Activated naive CD4-positive, alpha-beta T cell treated with Interleukin-2 at 50 U/mL for 16 hours (primary cell): ENCODE measurements at regions not wholly inside any gene's neighbourhood (a gene's known extent, or its start where the extent isn't known, plus 50 kb on each side); places are given as distances from the start of the nearest gene placed in this dataset.

Source experiments
- DNase-seq: peaks from one replicate; pipeline ENCODE4 v3.0.0-alpha.2; 2020

- no peak for DNase-seq
Observed at GRCh38 chr6:10028222-10028621, 386.7 kb downstream of the TFAP2A start.

- DNase-seq = no peak
Observed at GRCh38 chr6:10019851-10020250, 395.0 kb downstream of the TFAP2A start.

GRCh38 chr6:10014557-10014956 lies 400.3 kb downstream of the TFAP2A start:
- no peak for DNase-seq

GRCh38 chr6:10000551-10000950 lies 414.3 kb downstream of the TFAP2A start:
- DNase-seq = no peak

- DNase-seq = no peak
Observed at GRCh38 chr6:9999796-10000195, 415.1 kb downstream of the TFAP2A start.

GRCh38 chr6:9986273-9986672 lies 428.6 kb downstream of the TFAP2A start:
- no peak for DNase-seq

GRCh38 chr6:9985481-9985880 lies 429.4 kb downstream of the TFAP2A start:
- no peak for DNase-seq

GRCh38 chr6:9984607-9985006 lies 430.3 kb downstream of the TFAP2A start:
- no peak for DNase-seq

GRCh38 chr6:9983168-9983567 lies 431.7 kb downstream of the TFAP2A start:
- DNase-seq = no peak

GRCh38 chr6:9982215-9982614 lies 432.7 kb downstream of the TFAP2A start:
- no peak for DNase-seq

- no peak for DNase-seq
Observed at GRCh38 chr6:9979996-9980395, 434.9 kb downstream of the TFAP2A start.

GRCh38 chr6:9978480-9978879 lies 436.4 kb downstream of the TFAP2A start:
- DNase-seq = no peak

GRCh38 chr6:9977411-9977810 lies 437.5 kb downstream of the TFAP2A start:
- no peak for DNase-seq

GRCh38 chr6:9961646-9962045 lies 453.2 kb downstream of the TFAP2A start:
- DNase-seq = no peak

GRCh38 chr6:9957215-9957759 lies 457.6 kb downstream of the TFAP2A start:
- DNase-seq = no peak

- DNase-seq = no peak
Observed at GRCh38 chr6:9948678-9949077, 466.2 kb downstream of the TFAP2A start.

- no peak for DNase-seq
Observed at GRCh38 chr6:9943986-9944385, 470.9 kb downstream of the TFAP2A start.

GRCh38 chr6:9943026-9943425 lies 471.8 kb downstream of the TFAP2A start:
- no peak for DNase-seq

GRCh38 chr6:9942131-9942530 lies 472.7 kb downstream of the TFAP2A start:
- no peak for DNase-seq

- DNase-seq = no peak
Observed at GRCh38 chr6:9938801-9939200, 476.1 kb downstream of the TFAP2A start.

GRCh38 chr6:9937031-9937763 lies 477.7 kb downstream of the TFAP2A start:
- DNase-seq = no peak

- DNase-seq = no peak
Observed at GRCh38 chr6:9936551-9936950, 478.3 kb downstream of the TFAP2A start.

- DNase-seq = no peak
Observed at GRCh38 chr6:9933677-9934076, 481.2 kb downstream of the TFAP2A start.

GRCh38 chr6:9927275-9927674 lies 487.6 kb downstream of the TFAP2A start:
- no peak for DNase-seq

- no peak for DNase-seq
Observed at GRCh38 chr6:9924971-9925370, 489.9 kb downstream of the TFAP2A start.
